ENCODE measurements at regions not wholly inside any gene's neighbourhood (a gene's known extent, or its start where the extent isn't known, plus 50 kb on each side); places are given as distances from the start of the nearest gene placed in this dataset.

DNA sequence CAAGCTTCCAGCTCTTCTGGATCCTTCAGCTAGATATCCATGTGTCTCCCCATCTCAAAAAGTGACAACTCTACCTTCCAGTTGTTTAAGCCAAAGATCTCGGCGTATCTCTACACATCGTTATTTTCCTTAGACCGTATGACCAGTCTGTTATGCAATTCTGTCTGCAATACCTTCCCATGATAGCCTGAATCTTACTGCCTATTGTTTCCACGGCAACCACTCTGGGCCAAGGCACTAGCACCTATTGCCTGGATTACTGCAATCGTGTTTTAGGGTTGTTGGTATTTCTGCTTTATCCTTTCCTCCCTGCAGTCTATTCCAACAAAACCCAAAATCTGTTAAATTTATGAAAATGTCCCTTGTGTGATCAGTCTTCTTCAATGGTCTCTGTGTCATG, 448.4 kb downstream of the MTRR start:
- TF ChIP-seq, protein P1, sequence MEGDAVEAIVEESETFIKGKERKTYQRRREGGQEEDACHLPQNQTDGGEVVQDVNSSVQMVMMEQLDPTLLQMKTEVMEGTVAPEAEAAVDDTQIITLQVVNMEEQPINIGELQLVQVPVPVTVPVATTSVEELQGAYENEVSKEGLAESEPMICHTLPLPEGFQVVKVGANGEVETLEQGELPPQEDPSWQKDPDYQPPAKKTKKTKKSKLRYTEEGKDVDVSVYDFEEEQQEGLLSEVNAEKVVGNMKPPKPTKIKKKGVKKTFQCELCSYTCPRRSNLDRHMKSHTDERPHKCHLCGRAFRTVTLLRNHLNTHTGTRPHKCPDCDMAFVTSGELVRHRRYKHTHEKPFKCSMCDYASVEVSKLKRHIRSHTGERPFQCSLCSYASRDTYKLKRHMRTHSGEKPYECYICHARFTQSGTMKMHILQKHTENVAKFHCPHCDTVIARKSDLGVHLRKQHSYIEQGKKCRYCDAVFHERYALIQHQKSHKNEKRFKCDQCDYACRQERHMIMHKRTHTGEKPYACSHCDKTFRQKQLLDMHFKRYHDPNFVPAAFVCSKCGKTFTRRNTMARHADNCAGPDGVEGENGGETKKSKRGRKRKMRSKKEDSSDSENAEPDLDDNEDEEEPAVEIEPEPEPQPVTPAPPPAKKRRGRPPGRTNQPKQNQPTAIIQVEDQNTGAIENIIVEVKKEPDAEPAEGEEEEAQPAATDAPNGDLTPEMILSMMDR (IDR thresholded peaks at IDR 0.05) = no peak
- no peak for TF ChIP-seq POLR2A (IDR thresholded peaks at IDR 0.05)
